NCI-H2081 (cell line): ENCODE measurements at regions not wholly inside any gene's neighbourhood (a gene's known extent, or its start where the extent isn't known, plus 50 kb on each side); places are given as distances from the start of the nearest gene placed in this dataset.
"Not testable (repeated sequence)": the region's sequence is repeated elsewhere in the genome, so short reads cannot be mapped to it uniquely, and the experiment has no call there.

Experiments
- DNase-seq, 2 experiments: peaks; one replicate each; lab custom pipeline; 2025; lab: John Stamatoyannopoulos, UW

- DNase-seq, result not testable (repeated sequence)
Measured at GRCh38 chr13:79607895-79608294, 126.9 kb downstream of the NDFIP2 start.
